SK-N-SH (cell line): ENCODE measurements at regions not wholly inside any gene's neighbourhood (a gene's known extent, or its start where the extent isn't known, plus 50 kb on each side); places are given as distances from the start of the nearest gene placed in this dataset.
"Not testable (repeated sequence)": the region's sequence is repeated elsewhere in the genome, so short reads cannot be mapped to it uniquely, and the experiment has no call there.

Source experiments
- CTCF ChIA-PET: fragments of 300-600, 350-600 bp; formaldehyde crosslinking; extraction: SDS; loops from one replicate; lab custom pipeline; 2021; lab: Yijun Ruan, JAX
- POLR2A ChIA-PET: fragments of 350-600 bp; sonication (Branson Sonifier 250); formaldehyde crosslinking; extraction: SDS; loops from one replicate; lab custom pipeline; 2020; ENCODE audit warnings: antibody characterized with exemption, inconsistent platforms; lab: Yijun Ruan, JAX
- DNase-seq: peaks from one replicate; pipeline ENCODE4 v3.0.0; 2012
- H2AFZ ChIP-seq: fragments of 200-600 bp; sonication (generic); 2 replicates; pipeline ENCODE4 v1.8.1; 2016; ENCODE audit warnings: antibody characterized with exemption, mild to moderate bottlenecking, low read depth
- H3F3A ChIP-seq: fragments of 200-600 bp; sonication (generic); replicated peaks from 2 replicates; pipeline ENCODE3; 2016; ENCODE audit warnings: antibody characterized with exemption, mild to moderate bottlenecking; ENCODE audit not compliant: insufficient read depth
- H3K27ac ChIP-seq, 2 experiments: fragments of 200-500 bp in 1 of 2; fragments of 200-600 bp in 1 of 2; sonication (Bioruptor generic) in 1 of 2; sonication (generic), shearing (Covaris generic) in 1 of 2; 2 replicates each; pipeline versions ENCODE4 v1.5.1 to v1.6.1; 2014 to 2016; ENCODE audit warnings: low read depth in 2 of 2, inconsistent platforms in 1 of 2, low read length in 1 of 2, mild to moderate bottlenecking in 1 of 2, mixed read lengths in 1 of 2
- H3K27me3 ChIP-seq: fragments of 200-600 bp; sonication (generic), shearing (Covaris generic); 2 replicates; pipeline ENCODE4 v1.6.1; 2016; ENCODE audit warnings: mixed run types; ENCODE audit not compliant: insufficient read depth
- H3K36me3 ChIP-seq, 2 experiments: fragments of 200-500 bp in 1 of 2; fragments of 200-600 bp in 1 of 2; sonication (Bioruptor generic) in 1 of 2; sonication (generic) in 1 of 2; replicated peaks in 1 of 2; 2 replicates each; pipeline versions ENCODE3 to v1.5.1; 2014 to 2016; ENCODE audit warnings: low read length in 1 of 2, mild to moderate bottlenecking in 1 of 2; ENCODE audit not compliant: insufficient read depth in 2 of 2, control insufficient read depth in 1 of 2
- H3K4me1 ChIP-seq, 2 experiments: fragments of 200-500 bp in 1 of 2; fragments of 200-600 bp in 1 of 2; sonication (Bioruptor generic) in 1 of 2; sonication (generic), shearing (Covaris generic) in 1 of 2; 2 replicates each; pipeline versions ENCODE4 v1.5.1 to v1.6.1; 2014 to 2016; ENCODE audit warnings: low read depth in 1 of 2, low read length in 1 of 2, mixed run types in 1 of 2; ENCODE audit not compliant: insufficient read depth in 2 of 2, control insufficient read depth in 1 of 2
- H3K4me2 ChIP-seq: fragments of 200-600 bp; sonication (generic), shearing (Covaris generic); 2 replicates; pipeline ENCODE4 v1.6.1; 2017; ENCODE audit warnings: mixed run types
- H3K4me3 ChIP-seq, 2 experiments: fragments of 200-500 bp in 1 of 2; fragments of 200-600 bp in 1 of 2; sonication (Bioruptor generic) in 1 of 2; sonication (generic), shearing (Covaris generic) in 1 of 2; 2 replicates each; pipeline versions ENCODE4 v1.5.1 to v1.8.1; 2014 to 2016; ENCODE audit warnings: low read depth in 2 of 2, inconsistent platforms in 1 of 2, low read length in 1 of 2, mild to moderate bottlenecking in 1 of 2, mixed read lengths in 1 of 2, moderate library complexity in 1 of 2
- H3K79me2 ChIP-seq: fragments of 200-600 bp; sonication (generic); 2 replicates; pipeline ENCODE4 v1.8.1; 2017; ENCODE audit warnings: mild to moderate bottlenecking; ENCODE audit not compliant: insufficient read depth
- H3K9ac ChIP-seq: fragments of 200-600 bp; sonication (generic); 2 replicates; pipeline ENCODE4 v1.6.1; 2017; ENCODE audit warnings: mixed run types
- H3K9me2 ChIP-seq: fragments of 200-600 bp; sonication (generic); 2 replicates; pipeline ENCODE4 v1.6.1; 2017; ENCODE audit warnings: mixed run types
- H3K9me3 ChIP-seq: fragments of 200-600 bp; sonication (generic); 2 replicates; pipeline ENCODE4 v1.6.1; 2017; ENCODE audit warnings: mixed run types, mild to moderate bottlenecking, moderate library complexity
- H4K20me1 ChIP-seq: fragments of 200-600 bp; sonication (generic); 2 replicates; pipeline ENCODE4 v1.6.1; 2017; ENCODE audit warnings: mild to moderate bottlenecking, mixed run types; ENCODE audit not compliant: insufficient read depth
- EZH2phosphoT487 ChIP-seq: fragments of 200-600 bp; sonication (generic); IDR thresholded peaks from 2 replicates; pipeline ENCODE4 v1.6.1; 2017; ENCODE audit warnings: low read depth, mixed run types, mild to moderate bottlenecking, antibody characterized with exemption, moderate library complexity, borderline replicate concordance
- FOXJ3 ChIP-seq: sonication (generic); formaldehyde crosslinking; IDR thresholded peaks from 2 replicates; pipeline ENCODE4 v1.5.1; 2020; ENCODE audit warnings: mild to moderate bottlenecking, missing genetic modification reagents
- FOXM1 ChIP-seq: IDR thresholded peaks from 2 replicates; pipeline ENCODE4 v1.4.0; 2012; ENCODE audit warnings: low read depth, mild to moderate bottlenecking
- GATA2 ChIP-seq: sonication (generic); formaldehyde crosslinking; IDR thresholded peaks from 2 replicates; pipeline ENCODE4 v1.5.0; 2020; ENCODE audit warnings: mild to moderate bottlenecking, missing genetic modification reagents
- RCOR1 ChIP-seq: fragments of 150-350 bp; IDR thresholded peaks from 2 replicates; pipeline ENCODE4 v1.6.1; 2017; ENCODE audit warnings: antibody characterized with exemption, low read length
- RFX5 ChIP-seq: IDR thresholded peaks from 2 replicates; pipeline ENCODE4 v1.6.1; 2012; ENCODE audit warnings: mild to moderate bottlenecking, improper control_type of control experiment, low read length
- SIN3A ChIP-seq: IDR thresholded peaks from 2 replicates; pipeline ENCODE4 v1.6.1; 2012; ENCODE audit warnings: low read depth, mild to moderate bottlenecking, low read length, moderate library complexity, borderline replicate concordance
- SMC3 ChIP-seq: IDR thresholded peaks from 2 replicates; pipeline ENCODE4 v1.6.1; 2012; ENCODE audit warnings: low read depth, low read length, improper control_type of control experiment
- TAF1 ChIP-seq: IDR thresholded peaks from 2 replicates; pipeline ENCODE4 v1.6.1; 2012; ENCODE audit warnings: low read depth, mild to moderate bottlenecking, low read length, moderate library complexity, borderline replicate concordance
- TEAD4 ChIP-seq: IDR thresholded peaks from 2 replicates; pipeline ENCODE4 v1.4.0; 2012; ENCODE audit warnings: mild to moderate bottlenecking, borderline replicate concordance; ENCODE audit not compliant: insufficient read depth
- WGBS: methylation state at CpG from one replicate; pipeline ENCODE4 v1.1.6; 2017; ENCODE audit warnings: low lambda C conversion rate; 5-methylcytosine and 5-hydroxymethylcytosine counted together
- TF ChIP-seq, protein P1 (sequence below): IDR thresholded peaks from 2 replicates; pipeline ENCODE4 v1.4.0; 2012; ENCODE audit warnings: low read depth, borderline replicate concordance
- TF ChIP-seq, protein P2 (sequence below): fragments of 150-350 bp; IDR thresholded peaks from 2 replicates; pipeline ENCODE4 v1.6.1; 2016; ENCODE audit warnings: mild to moderate bottlenecking, low read depth, low read length
- TF ChIP-seq, protein P3 (sequence below): IDR thresholded peaks from 2 replicates; pipeline ENCODE4 v1.4.0; 2012; ENCODE audit warnings: low read depth, borderline replicate concordance

DNA sequence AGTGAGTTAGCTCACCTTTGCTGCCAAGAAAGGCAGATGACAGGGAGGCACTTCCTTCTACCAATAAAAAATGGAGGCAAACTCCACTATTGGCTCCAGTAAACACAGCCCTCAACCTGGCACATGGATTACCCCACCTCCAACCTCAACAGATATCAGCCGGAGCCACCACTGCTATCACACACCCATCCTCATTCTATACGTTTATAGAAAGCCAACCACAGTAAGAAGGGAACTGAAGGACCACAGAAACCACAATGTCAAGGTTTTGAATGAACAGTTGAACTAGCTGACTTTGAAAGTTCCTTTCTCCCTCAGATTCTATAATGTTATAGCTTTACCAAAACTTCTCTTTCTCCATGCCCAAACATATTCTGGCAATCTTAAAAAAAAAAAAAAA is 526.2 kb downstream of the UQCRFS1 start:
- no peak overlapping the region for H3K4me2 ChIP-seq
- no peak for TF ChIP-seq FOXJ3 (CRISPR knock-in tag)
- TF ChIP-seq SIN3A: no peak
- TF ChIP-seq, protein P1, sequence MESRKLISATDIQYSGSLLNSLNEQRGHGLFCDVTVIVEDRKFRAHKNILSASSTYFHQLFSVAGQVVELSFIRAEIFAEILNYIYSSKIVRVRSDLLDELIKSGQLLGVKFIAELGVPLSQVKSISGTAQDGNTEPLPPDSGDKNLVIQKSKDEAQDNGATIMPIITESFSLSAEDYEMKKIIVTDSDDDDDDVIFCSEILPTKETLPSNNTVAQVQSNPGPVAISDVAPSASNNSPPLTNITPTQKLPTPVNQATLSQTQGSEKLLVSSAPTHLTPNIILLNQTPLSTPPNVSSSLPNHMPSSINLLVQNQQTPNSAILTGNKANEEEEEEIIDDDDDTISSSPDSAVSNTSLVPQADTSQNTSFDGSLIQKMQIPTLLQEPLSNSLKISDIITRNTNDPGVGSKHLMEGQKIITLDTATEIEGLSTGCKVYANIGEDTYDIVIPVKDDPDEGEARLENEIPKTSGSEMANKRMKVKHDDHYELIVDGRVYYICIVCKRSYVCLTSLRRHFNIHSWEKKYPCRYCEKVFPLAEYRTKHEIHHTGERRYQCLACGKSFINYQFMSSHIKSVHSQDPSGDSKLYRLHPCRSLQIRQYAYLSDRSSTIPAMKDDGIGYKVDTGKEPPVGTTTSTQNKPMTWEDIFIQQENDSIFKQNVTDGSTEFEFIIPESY: no peak
- no peak for TF ChIP-seq GATA2
- TF ChIP-seq SMC3: no peak
- TF ChIP-seq RCOR1: no peak
- TF ChIP-seq EZH2phosphoT487: no peak
- TF ChIP-seq, protein P2, sequence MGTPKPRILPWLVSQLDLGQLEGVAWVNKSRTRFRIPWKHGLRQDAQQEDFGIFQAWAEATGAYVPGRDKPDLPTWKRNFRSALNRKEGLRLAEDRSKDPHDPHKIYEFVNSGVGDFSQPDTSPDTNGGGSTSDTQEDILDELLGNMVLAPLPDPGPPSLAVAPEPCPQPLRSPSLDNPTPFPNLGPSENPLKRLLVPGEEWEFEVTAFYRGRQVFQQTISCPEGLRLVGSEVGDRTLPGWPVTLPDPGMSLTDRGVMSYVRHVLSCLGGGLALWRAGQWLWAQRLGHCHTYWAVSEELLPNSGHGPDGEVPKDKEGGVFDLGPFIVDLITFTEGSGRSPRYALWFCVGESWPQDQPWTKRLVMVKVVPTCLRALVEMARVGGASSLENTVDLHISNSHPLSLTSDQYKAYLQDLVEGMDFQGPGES: no peak
- TF ChIP-seq FOXM1: no peak
- TF ChIP-seq, protein P3, sequence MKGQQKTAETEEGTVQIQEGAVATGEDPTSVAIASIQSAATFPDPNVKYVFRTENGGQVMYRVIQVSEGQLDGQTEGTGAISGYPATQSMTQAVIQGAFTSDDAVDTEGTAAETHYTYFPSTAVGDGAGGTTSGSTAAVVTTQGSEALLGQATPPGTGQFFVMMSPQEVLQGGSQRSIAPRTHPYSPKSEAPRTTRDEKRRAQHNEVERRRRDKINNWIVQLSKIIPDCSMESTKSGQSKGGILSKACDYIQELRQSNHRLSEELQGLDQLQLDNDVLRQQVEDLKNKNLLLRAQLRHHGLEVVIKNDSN: no peak
- TF ChIP-seq TEAD4: no peak
- no peak for TF ChIP-seq TAF1
- no peak for TF ChIP-seq RFX5
- no peak overlapping the region for H3K9ac ChIP-seq
- no peak overlapping the region for H2AFZ ChIP-seq
- DNase-seq: no peak
- no peaks in the 10 kb centered on the region for H4K20me1 ChIP-seq
- no peaks in the 10 kb centered on the region for H3K9me3 ChIP-seq
- H3K79me2 ChIP-seq: no peaks in the 10 kb centered on the region
- no peaks in the 10 kb centered on the region for H3K27me3 ChIP-seq
- no peaks in the 10 kb centered on the region for H3F3A ChIP-seq
- no peaks in the 10 kb centered on the region for H3K9me2 ChIP-seq
- ChIA-PET CTCF (interaction anchor here (0.7 kb wide), 1 partner anchor 204 kb away, joined by 3 read pairs; no protein-coding TSS in a partner anchor), POLR2A (no interaction called here)
- H3K36me3 ChIP-seq: no peaks in the 10 kb centered on the region
- no peak overlapping the region for H3K27ac ChIP-seq
- no peaks in the 10 kb centered on the region for H3K4me1 ChIP-seq
- no peak overlapping the region for H3K4me3 ChIP-seq
- WGBS: 3% methylated on average over 2 of the region's 2 CpGs

DNA sequence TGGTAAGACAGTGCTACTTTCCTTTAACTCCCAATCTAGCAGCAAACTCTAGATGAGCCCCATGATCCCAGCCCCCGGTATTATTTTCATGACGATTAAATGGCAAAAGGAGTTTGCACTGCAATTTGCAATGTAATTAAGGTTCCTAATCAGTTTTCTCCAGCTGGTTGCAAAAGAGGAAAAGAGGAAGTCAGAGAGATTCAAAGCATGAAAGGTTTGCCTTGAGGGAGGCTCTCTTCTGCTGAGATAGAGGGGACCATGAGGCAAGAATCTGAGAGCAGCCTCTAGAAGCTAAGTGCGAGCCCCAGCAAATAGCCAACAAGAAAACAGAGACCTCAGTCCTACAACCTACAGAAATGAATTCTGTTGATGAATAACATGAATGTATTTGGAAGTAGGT is 527.1 kb downstream of the UQCRFS1 start:
- no peak for DNase-seq
- POLR2A ChIA-PET: no interaction called here
- Histone ChIP-seq H3K9ac (no peak overlapping the region), H3K9me2 (no peaks in the 10 kb centered on the region), H3K79me2 (no peaks in the 10 kb centered on the region), H3F3A (no peaks in the 10 kb centered on the region), H3K27ac (no peak overlapping the region), H3K4me1 (no peaks in the 10 kb centered on the region), H3K4me2 (no peak overlapping the region), H2AFZ (no peak overlapping the region), H3K36me3 (no peaks in the 10 kb centered on the region), H3K4me3 (no peak overlapping the region), H3K9me3 (no peaks in the 10 kb centered on the region), H3K27me3 (no peaks in the 10 kb centered on the region), H4K20me1 (no peaks in the 10 kb centered on the region)
- 9% methylated on average over 3 of the region's 3 CpGs for WGBS
- TF ChIP-seq RCOR1: no peak
- CTCF ChIA-PET: no interaction called here

DNA sequence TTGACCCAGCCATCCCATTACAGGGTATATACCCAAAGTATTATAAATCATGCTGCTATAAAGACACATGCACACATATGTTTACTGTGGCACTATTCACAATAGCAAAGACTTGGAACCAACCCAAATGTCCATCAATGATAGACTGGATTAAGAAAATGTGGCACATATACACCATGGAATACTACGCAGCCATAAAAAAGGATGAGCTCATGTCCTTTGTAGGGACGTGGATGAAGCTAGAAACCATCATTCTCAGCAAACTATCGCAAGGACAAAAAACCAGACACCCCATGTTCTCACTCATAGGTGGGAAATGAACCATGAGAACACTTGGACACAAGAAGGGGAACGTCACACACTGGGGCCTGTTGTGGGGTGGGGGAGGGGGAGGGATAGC is 527.9 kb downstream of the UQCRFS1 start:
- H3F3A ChIP-seq, CTCF ChIA-PET, H3K27ac ChIP-seq, H3K4me3 ChIP-seq, H3K9me3 ChIP-seq, H3K9me2 ChIP-seq, H3K27me3 ChIP-seq, H4K20me1 ChIP-seq, H3K36me3 ChIP-seq, POLR2A ChIA-PET, H3K79me2 ChIP-seq, H2AFZ ChIP-seq, H3K4me1 ChIP-seq, DNase-seq, H3K4me2 ChIP-seq, H3K9ac ChIP-seq: not testable (repeated sequence)
- 0% methylated on average over 4 of the region's 4 CpGs for WGBS
